ENCODE measurements at regions not wholly inside any gene's neighbourhood (a gene's known extent, or its start where the extent isn't known, plus 50 kb on each side); places are given as distances from the start of the nearest gene placed in this dataset.

DNA sequence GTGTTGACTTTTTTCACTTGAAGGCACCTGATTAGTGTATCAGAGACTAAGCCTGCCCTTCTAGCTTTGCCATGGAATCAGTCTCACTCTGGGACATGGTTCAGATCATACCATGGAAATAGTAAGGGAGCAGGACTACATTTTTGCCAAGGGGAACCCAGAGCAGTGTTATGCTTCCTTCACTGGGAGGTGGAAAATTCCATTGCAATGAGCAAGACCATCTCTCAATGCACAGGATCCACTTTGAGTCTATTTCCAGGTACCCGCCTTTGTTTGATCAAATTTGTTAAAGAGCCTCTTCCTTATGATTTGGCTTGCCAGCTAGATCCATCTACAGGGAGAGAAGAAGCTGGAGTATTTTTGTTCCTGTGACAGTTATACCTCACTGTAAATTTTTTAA is 395.8 kb downstream of the MTX2 start:
- TF ChIP-seq CTCF (IDR thresholded peaks at IDR 0.05) (no peak), SIN3A (IDR thresholded peaks at IDR 0.05; ENCODE audit: borderline replicate concordance, insufficient read depth, low read depth, low read length) (no peak)
- TF ChIP-seq, protein P1, sequence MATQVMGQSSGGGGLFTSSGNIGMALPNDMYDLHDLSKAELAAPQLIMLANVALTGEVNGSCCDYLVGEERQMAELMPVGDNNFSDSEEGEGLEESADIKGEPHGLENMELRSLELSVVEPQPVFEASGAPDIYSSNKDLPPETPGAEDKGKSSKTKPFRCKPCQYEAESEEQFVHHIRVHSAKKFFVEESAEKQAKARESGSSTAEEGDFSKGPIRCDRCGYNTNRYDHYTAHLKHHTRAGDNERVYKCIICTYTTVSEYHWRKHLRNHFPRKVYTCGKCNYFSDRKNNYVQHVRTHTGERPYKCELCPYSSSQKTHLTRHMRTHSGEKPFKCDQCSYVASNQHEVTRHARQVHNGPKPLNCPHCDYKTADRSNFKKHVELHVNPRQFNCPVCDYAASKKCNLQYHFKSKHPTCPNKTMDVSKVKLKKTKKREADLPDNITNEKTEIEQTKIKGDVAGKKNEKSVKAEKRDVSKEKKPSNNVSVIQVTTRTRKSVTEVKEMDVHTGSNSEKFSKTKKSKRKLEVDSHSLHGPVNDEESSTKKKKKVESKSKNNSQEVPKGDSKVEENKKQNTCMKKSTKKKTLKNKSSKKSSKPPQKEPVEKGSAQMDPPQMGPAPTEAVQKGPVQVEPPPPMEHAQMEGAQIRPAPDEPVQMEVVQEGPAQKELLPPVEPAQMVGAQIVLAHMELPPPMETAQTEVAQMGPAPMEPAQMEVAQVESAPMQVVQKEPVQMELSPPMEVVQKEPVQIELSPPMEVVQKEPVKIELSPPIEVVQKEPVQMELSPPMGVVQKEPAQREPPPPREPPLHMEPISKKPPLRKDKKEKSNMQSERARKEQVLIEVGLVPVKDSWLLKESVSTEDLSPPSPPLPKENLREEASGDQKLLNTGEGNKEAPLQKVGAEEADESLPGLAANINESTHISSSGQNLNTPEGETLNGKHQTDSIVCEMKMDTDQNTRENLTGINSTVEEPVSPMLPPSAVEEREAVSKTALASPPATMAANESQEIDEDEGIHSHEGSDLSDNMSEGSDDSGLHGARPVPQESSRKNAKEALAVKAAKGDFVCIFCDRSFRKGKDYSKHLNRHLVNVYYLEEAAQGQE (IDR thresholded peaks at IDR 0.05; ENCODE audit: insufficient read depth in 1 of 2, low read depth in 2 of 2, low read length in 1 of 2) = no peak
